PFSK-1 (cell line): ENCODE measurements at regions not wholly inside any gene's neighbourhood (a gene's known extent, or its start where the extent isn't known, plus 50 kb on each side); places are given as distances from the start of the nearest gene placed in this dataset.

Experiments used
- FOXP2 ChIP-seq: optimal IDR thresholded peaks from 2 replicates; pipeline ENCODE3; 2011; ENCODE audit warnings: borderline replicate concordance, control low read depth, inconsistent platforms; ENCODE audit not compliant: insufficient read depth; ENCODE audit errors: extremely low read length, extremely low read depth
- POLR2AphosphoS5 ChIP-seq: IDR thresholded peaks from 2 replicates; pipeline ENCODE4 v1.6.1; 2012; ENCODE audit warnings: low read depth, mild to moderate bottlenecking, control low read depth, low read length, moderate library complexity
- REST ChIP-seq, 2 experiments: IDR thresholded peaks; 2 replicates each; pipeline versions ENCODE4 v1.6.1 to v1.8.0; 2011 to 2012; ENCODE audit warnings: low read depth in 2 of 2, low read length in 2 of 2, control low read depth in 1 of 2, inconsistent platforms in 1 of 2, mild to moderate bottlenecking in 1 of 2, moderate library complexity in 1 of 2; ENCODE audit not compliant: insufficient read depth in 1 of 2
- SIN3A ChIP-seq: IDR thresholded peaks from 2 replicates; pipeline ENCODE4 v1.6.1; 2012; ENCODE audit warnings: mild to moderate bottlenecking, low read length, moderate library complexity, borderline replicate concordance; ENCODE audit not compliant: insufficient read depth
- TAF1 ChIP-seq: IDR thresholded peaks from 2 replicates; pipeline ENCODE4 v1.6.1; 2012; ENCODE audit warnings: low read length, control low read depth, borderline replicate concordance; ENCODE audit not compliant: insufficient read depth

DNA sequence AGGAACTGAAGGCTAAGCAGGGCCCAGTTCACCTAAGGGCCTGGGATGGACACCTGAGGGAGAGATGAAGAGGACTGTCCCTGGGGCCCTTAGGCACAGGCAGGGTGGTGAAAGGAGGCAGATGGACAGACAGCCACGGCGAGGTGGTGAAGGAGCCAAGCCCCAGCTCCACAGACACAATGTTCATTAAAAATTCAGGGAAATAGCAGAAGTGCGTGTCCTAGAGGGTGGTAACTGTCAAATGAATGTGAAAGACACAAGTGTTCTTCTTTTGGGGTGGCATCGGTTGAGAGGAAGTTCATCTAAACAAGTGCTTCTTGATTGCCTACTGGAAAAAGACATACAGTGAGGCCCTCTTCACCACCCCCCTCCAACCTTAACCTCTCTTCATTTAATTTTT is 76.2 kb upstream of the SIX2 start:
- TF ChIP-seq TAF1: no peak
- no peak for TF ChIP-seq FOXP2
- no peak for TF ChIP-seq SIN3A
- no peak for TF ChIP-seq POLR2AphosphoS5
- no peak for TF ChIP-seq REST (IDR thresholded peaks at IDR 0.05; ENCODE audit: insufficient read depth in 1 of 2, low read depth in 2 of 2, low read length in 2 of 2)

- TF ChIP-seq SIN3A (no peak), REST (IDR thresholded peaks at IDR 0.05; ENCODE audit: insufficient read depth in 1 of 2, low read depth in 2 of 2, low read length in 2 of 2) (no peak), POLR2AphosphoS5 (no peak), FOXP2 (no peak), TAF1 (no peak)
Measured at GRCh38 chr2:45084361-45085020, 75.2 kb upstream of the SIX2 start.

GRCh38 chr2:45083175-45083574 is 73.9 kb upstream of the SIX2 start:
- TF ChIP-seq REST (IDR thresholded peaks at IDR 0.05; ENCODE audit: insufficient read depth in 1 of 2, low read depth in 2 of 2, low read length in 2 of 2): no peak
- no peak for TF ChIP-seq TAF1
- TF ChIP-seq POLR2AphosphoS5: no peak
- TF ChIP-seq SIN3A: no peak
- TF ChIP-seq FOXP2: no peak

GRCh38 chr2:45074713-45075112 is 65.5 kb upstream of the SIX2 start:
- TF ChIP-seq SIN3A (no peak), POLR2AphosphoS5 (no peak), REST (IDR thresholded peaks at IDR 0.05; ENCODE audit: insufficient read depth in 1 of 2, low read depth in 2 of 2, low read length in 2 of 2) (no peak), FOXP2 (no peak), TAF1 (no peak)

DNA sequence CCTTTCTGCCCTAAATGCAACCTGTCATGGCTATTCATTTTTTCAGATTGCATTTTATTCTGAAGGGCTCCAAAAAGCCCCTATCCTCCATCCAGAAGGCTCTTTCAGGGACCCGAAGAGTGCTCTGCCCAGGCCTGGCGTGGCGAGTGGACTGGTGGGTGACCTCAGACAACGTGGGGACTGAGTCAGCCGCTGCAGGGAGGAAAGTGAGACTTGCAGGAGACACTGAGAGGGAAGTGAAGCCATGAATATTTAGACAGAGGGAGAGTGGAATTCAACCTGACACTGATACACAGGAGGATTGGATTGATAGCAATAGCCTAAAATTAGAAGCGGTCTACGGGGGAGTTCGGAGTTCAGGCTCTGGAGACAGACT is 63.6 kb upstream of the SIX2 start:
- TF ChIP-seq REST (IDR thresholded peaks at IDR 0.05; ENCODE audit: insufficient read depth in 1 of 2, low read depth in 2 of 2, low read length in 2 of 2) (no peak), SIN3A (no peak), FOXP2 (no peak), POLR2AphosphoS5 (no peak), TAF1 (no peak)
